GM12878 (cell line): ENCODE measurements at regions not wholly inside any gene's neighbourhood (a gene's known extent, or its start where the extent isn't known, plus 50 kb on each side); places are given as distances from the start of the nearest gene placed in this dataset.

Experiments
- ATAC-seq: fragments of 200-7000 bp; cut with Tn5 transposase; 3 replicates; pipeline ENCODE4 v1.9.1; 2020; ENCODE audit warnings: mild to moderate bottlenecking, moderate library complexity
- BruUV-seq: library from RNA; stranded (reverse); fragments of 400-500 nt; replicated peaks from 2 replicates; lab custom pipeline; 2021; lab: Mats Ljungman, UMichigan
- CTCF ChIA-PET: fragments of 300-600 bp; sonication (Branson Sonifier 250); formaldehyde crosslinking; extraction: SDS; loops from one replicate; lab custom pipeline; 2021; ENCODE audit warnings: inconsistent platforms; lab: Yijun Ruan, JAX
- POLR2A ChIA-PET: fragments of 350-600 bp; formaldehyde crosslinking; extraction: SDS; loops from one replicate; lab custom pipeline; 2021; ENCODE audit warnings: inconsistent platforms; lab: Charles Lee
- RAD21 ChIA-PET: fragments of 300-600 bp; sonication (Branson Sonifier 250); formaldehyde crosslinking; loops from one replicate; lab custom pipeline; 2023; ENCODE audit warnings: antibody characterized with exemption; ENCODE audit not compliant: unreplicated experiment; lab: Charles Lee
- SMC1A ChIA-PET: fragments of 300-600 bp; sonication (Branson Sonifier 250); formaldehyde crosslinking; loops from one replicate; lab custom pipeline; 2023; ENCODE audit not compliant: unreplicated experiment, uncharacterized antibody; lab: Charles Lee
- DNase-seq: peaks from one replicate; pipeline ENCODE4 v3.0.0-alpha.2; 2011; ENCODE audit warnings: low read depth, low spot score
- FAIRE-seq: peaks from 3 replicates; lab custom pipeline; 2011; peaks lifted over from hg19 to GRCh38; lab: Jason Lieb, UNC
- H2AFZ ChIP-seq: 2 replicates; pipeline ENCODE4 v1.6.0; 2011; ENCODE audit warnings: low read depth, low read length, control low read depth; ENCODE audit not compliant: control insufficient read depth
- H3K27ac ChIP-seq: 2 replicates; pipeline ENCODE4 v1.5.1; 2011; ENCODE audit warnings: control low read depth; ENCODE audit not compliant: control insufficient read depth, insufficient read depth
- H3K27me3 ChIP-seq, 2 experiments: replicated peaks in 1 of 2; 2 replicates each; pipeline versions ENCODE4 v1.6.0 to v1.6.1; 2011; ENCODE audit warnings: low read length in 1 of 2; ENCODE audit not compliant: control insufficient read depth in 2 of 2, insufficient read depth in 2 of 2
- H3K36me3 ChIP-seq, 2 experiments: 2 replicates each; pipeline ENCODE4 v1.5.1; 2011; ENCODE audit warnings: low read length in 1 of 2; ENCODE audit not compliant: control insufficient read depth in 2 of 2, insufficient read depth in 2 of 2
- H3K4me1 ChIP-seq: 2 replicates; pipeline ENCODE4 v1.6.1; 2011; ENCODE audit warnings: mild to moderate bottlenecking, low read length, moderate library complexity, mixed read lengths; ENCODE audit not compliant: control insufficient read depth, insufficient read depth
- H3K4me2 ChIP-seq: 2 replicates; pipeline ENCODE4 v1.6.0; 2011; ENCODE audit warnings: control low read depth; ENCODE audit not compliant: control insufficient read depth, insufficient read depth
- H3K4me3 ChIP-seq: fragments of 200-600 bp; sonication (generic); 2 replicates; pipeline ENCODE4 v1.5.1; 2016
- H3K79me2 ChIP-seq: 2 replicates; pipeline ENCODE4 v1.6.0; 2011; ENCODE audit warnings: low read length; ENCODE audit not compliant: control insufficient read depth, insufficient read depth
- H3K9ac ChIP-seq: 2 replicates; pipeline ENCODE4 v1.8.0; 2011; ENCODE audit warnings: low read length, control low read depth, mixed read lengths; ENCODE audit not compliant: control insufficient read depth, insufficient read depth
- H3K9me3 ChIP-seq: replicated peaks from 3 replicates; pipeline ENCODE4 v1.5.1; 2011; ENCODE audit warnings: mild to moderate bottlenecking, low read length; ENCODE audit not compliant: control insufficient read depth, insufficient read depth
- H4K20me1 ChIP-seq: 2 replicates; pipeline ENCODE4 v1.6.0; 2011; ENCODE audit not compliant: control insufficient read depth, insufficient read depth
- BACH1 ChIP-seq: fragments of 450-650 bp; IDR thresholded peaks from 2 replicates; pipeline ENCODE4 v1.6.1; 2017; ENCODE audit warnings: mild to moderate bottlenecking, borderline replicate concordance
- BCL11A ChIP-seq: IDR thresholded peaks from 2 replicates; pipeline ENCODE4 v1.6.1; 2011; ENCODE audit warnings: low read depth, low read length
- CHD2 ChIP-seq: IDR thresholded peaks from 2 replicates; pipeline ENCODE4 v1.6.1; 2011; ENCODE audit warnings: low read depth, low read length, improper control_type of control experiment, borderline replicate concordance
- IRF4 ChIP-seq: IDR thresholded peaks from 2 replicates; pipeline ENCODE4 v1.6.1; 2011; ENCODE audit warnings: low read depth, low read length
- MTA2 ChIP-seq: fragments of 450-650 bp; IDR thresholded peaks from 2 replicates; pipeline ENCODE4 v1.6.1; 2016; ENCODE audit warnings: low read depth, mild to moderate bottlenecking, moderate library complexity
- MTA3 ChIP-seq: IDR thresholded peaks from 2 replicates; pipeline ENCODE4 v1.6.1; 2012; ENCODE audit warnings: low read length, inconsistent platforms, borderline replicate concordance
- NFIC ChIP-seq: IDR thresholded peaks from 2 replicates; pipeline ENCODE4 v1.6.1; 2012; ENCODE audit warnings: low read depth, mild to moderate bottlenecking, inconsistent platforms, low read length, moderate library complexity
- PAX5 ChIP-seq: IDR thresholded peaks from 2 replicates; pipeline ENCODE4 v1.6.1; 2011; ENCODE audit warnings: low read depth, low read length, borderline replicate concordance
- SPI1 ChIP-seq: IDR thresholded peaks from 2 replicates; pipeline ENCODE4 v1.6.1; 2011; ENCODE audit warnings: low read depth, mild to moderate bottlenecking, low read length, moderate library complexity, borderline replicate concordance; ENCODE audit not compliant: insufficient read depth
- ZNF217 ChIP-seq: fragments of 450-650 bp; IDR thresholded peaks from 2 replicates; pipeline ENCODE4 v1.6.1; 2017; ENCODE audit warnings: antibody characterized with exemption, mild to moderate bottlenecking
- WGBS: methylation state at CpG from one replicate; pipeline ENCODE4 v1.1.6; 2016; ENCODE audit warnings: low lambda C conversion rate; ENCODE audit not compliant: insufficient replicate concordance, insufficient coverage; ENCODE audit errors: missing lambda C conversion rate; 5-methylcytosine and 5-hydroxymethylcytosine counted together
- in situ Hi-C: fragments of 300-500 bp; cut with MboI; formaldehyde crosslinking; loops from 9 replicates; pipeline ENCODE4 v1.14.3; 2018; ENCODE audit warnings: mixed read lengths
- intact Hi-C: fragments of 100-400 bp; cut with micrococcal nuclease; formaldehyde crosslinking; loops from one replicate; pipeline ENCODE4 v1.14.2; 2022; ENCODE audit not compliant: unreplicated experiment
- TF ChIP-seq, protein P1 (sequence below): fragments of 450-650 bp; formaldehyde crosslinking; IDR thresholded peaks from 2 replicates; pipeline ENCODE4 v1.4.0; 2022; ENCODE audit warnings: mild to moderate bottlenecking, moderate library complexity
- TF ChIP-seq, protein P2 (sequence below): IDR thresholded peaks from 2 replicates; pipeline ENCODE4 v1.6.1; 2012; ENCODE audit warnings: low read depth, low read length, improper control_type of control experiment
- TF ChIP-seq, protein P3 (sequence below): fragments of 450-650 bp; IDR thresholded peaks from 2 replicates; pipeline ENCODE4 v1.6.1; 2016; ENCODE audit warnings: mild to moderate bottlenecking

DNA sequence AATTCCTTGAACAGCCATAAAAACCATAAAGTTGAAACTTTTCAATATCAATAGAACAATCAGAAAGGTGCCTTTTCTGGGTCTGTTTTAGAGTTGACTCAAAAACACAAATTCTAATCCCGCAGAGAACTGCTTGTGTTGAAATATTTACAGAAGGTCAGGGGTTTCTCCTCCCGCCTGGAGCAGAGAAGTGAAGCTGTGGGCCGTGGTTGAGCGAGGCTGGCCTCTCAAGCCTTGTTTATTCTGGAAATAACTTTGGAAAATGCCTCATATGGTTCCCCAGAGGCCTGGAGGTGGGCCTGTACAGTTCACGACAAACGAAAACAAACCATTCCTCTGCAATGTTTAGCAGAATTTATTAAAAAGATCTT is 90.8 kb upstream of the ERRFI1 start:
- H3K9ac ChIP-seq = no peak overlapping the region
- H3K4me3 ChIP-seq = no peak overlapping the region
- no peak overlapping the region for H2AFZ ChIP-seq
- H4K20me1 ChIP-seq = no peaks in the 10 kb centered on the region
- H3K79me2 ChIP-seq = no peaks in the 10 kb centered on the region
- in situ Hi-C loops = no loop called here
- H3K36me3 ChIP-seq = no peaks in the 10 kb centered on the region
- no peaks in the 10 kb centered on the region for H3K27me3 ChIP-seq
- DNase-seq = no peak
- POLR2A ChIA-PET = no interaction called here
- no peak overlapping the region for H3K4me2 ChIP-seq
- RAD21 ChIA-PET = no interaction called here
- no peak for ATAC-seq
- FAIRE-seq = no peak
- no peaks in the 10 kb centered on the region for H3K9me3 ChIP-seq
- no peak overlapping the region for H3K27ac ChIP-seq
- peaks cover 10% of the 10 kb centered on the region for H3K4me1 ChIP-seq
- SMC1A ChIA-PET = no interaction called here
- TF ChIP-seq BACH1 = no peak
- TF ChIP-seq BCL11A = no peak
- TF ChIP-seq, all 136 proteins: peak for 0
- 59% methylated on average over 6 of the region's 6 CpGs for WGBS
- CTCF ChIA-PET = interaction anchor here (0.7 to 1.1 kb wide), 2 partner anchors 102 to 103 kb away, joined by 3 read pairs; no protein-coding TSS in a partner anchor
- intact Hi-C loops = no loop called here
- no TSS peak for BruUV-seq

DNA sequence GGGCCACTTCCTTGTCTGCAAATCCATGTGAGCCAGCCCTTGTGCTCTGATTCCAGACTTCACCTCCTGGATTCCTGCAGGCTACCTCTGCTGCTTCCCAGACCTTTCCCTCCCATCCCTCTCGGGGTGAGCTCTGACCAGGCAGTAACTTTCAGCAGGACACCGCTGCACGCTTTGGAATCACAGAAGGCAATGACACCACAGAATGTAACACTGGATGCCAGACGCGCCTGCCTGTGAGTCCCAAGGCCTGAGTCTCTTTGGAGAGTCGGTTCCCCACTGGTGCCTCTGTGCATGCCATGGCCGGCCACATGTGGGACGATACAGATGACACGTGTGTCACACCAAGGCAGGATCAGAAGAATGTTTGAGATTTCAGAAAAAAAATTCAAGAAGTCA is 89.7 kb upstream of the ERRFI1 start:
- 69% methylated on average over 9 of the region's 9 CpGs for WGBS
- intact Hi-C loops = no loop called here
- no peak for DNase-seq
- TF ChIP-seq IRF4 (no peak), PAX5 (no peak), CHD2 (no peak), MTA3 (no peak), NFIC (no peak), SPI1 (no peak), ZNF217 (no peak), MTA2 (no peak)
- TF ChIP-seq, protein P1, sequence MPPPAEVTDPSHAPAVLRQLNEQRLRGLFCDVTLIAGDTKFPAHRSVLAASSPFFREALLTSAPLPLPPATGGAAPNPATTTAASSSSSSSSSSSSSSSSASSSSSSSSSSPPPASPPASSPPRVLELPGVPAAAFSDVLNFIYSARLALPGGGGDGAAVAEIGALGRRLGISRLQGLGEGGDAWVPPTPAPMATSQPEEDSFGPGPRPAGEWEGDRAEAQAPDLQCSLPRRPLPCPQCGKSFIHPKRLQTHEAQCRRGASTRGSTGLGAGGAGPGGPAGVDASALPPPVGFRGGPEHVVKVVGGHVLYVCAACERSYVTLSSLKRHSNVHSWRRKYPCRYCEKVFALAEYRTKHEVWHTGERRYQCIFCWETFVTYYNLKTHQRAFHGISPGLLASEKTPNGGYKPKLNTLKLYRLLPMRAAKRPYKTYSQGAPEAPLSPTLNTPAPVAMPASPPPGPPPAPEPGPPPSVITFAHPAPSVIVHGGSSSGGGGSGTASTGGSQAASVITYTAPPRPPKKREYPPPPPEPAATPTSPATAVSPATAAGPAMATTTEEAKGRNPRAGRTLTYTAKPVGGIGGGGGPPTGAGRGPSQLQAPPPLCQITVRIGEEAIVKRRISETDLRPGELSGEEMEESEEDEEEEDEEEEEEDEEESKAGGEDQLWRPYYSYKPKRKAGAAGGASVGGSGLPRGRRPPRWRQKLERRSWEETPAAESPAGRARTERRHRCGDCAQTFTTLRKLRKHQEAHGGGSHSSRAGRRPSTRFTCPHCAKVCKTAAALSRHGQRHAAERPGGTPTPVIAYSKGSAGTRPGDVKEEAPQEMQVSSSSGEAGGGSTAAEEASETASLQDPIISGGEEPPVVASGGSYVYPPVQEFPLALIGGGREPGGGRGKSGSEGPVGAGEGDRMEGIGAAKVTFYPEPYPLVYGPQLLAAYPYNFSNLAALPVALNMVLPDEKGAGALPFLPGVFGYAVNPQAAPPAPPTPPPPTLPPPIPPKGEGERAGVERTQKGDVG = no peak
- TF ChIP-seq, protein P2, sequence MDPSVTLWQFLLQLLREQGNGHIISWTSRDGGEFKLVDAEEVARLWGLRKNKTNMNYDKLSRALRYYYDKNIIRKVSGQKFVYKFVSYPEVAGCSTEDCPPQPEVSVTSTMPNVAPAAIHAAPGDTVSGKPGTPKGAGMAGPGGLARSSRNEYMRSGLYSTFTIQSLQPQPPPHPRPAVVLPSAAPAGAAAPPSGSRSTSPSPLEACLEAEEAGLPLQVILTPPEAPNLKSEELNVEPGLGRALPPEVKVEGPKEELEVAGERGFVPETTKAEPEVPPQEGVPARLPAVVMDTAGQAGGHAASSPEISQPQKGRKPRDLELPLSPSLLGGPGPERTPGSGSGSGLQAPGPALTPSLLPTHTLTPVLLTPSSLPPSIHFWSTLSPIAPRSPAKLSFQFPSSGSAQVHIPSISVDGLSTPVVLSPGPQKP = no peak
- TF ChIP-seq, protein P3, sequence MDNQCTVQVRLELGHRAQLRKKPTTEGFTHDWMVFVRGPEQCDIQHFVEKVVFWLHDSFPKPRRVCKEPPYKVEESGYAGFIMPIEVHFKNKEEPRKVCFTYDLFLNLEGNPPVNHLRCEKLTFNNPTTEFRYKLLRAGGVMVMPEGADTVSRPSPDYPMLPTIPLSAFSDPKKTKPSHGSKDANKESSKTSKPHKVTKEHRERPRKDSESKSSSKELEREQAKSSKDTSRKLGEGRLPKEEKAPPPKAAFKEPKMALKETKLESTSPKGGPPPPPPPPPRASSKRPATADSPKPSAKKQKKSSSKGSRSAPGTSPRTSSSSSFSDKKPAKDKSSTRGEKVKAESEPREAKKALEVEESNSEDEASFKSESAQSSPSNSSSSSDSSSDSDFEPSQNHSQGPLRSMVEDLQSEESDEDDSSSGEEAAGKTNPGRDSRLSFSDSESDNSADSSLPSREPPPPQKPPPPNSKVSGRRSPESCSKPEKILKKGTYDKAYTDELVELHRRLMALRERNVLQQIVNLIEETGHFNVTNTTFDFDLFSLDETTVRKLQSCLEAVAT = no peak

More for the DNA sequence above, 89.7 kb upstream of the ERRFI1 start:
- Histone ChIP-seq H3K27ac (no peak overlapping the region), H3K9me3 (no peaks in the 10 kb centered on the region), H3K4me1 (peaks cover 2% of the 10 kb centered on the region), H4K20me1 (no peaks in the 10 kb centered on the region), H3K4me2 (no peak overlapping the region), H2AFZ (no peak overlapping the region), H3K79me2 (no peaks in the 10 kb centered on the region), H3K4me3 (no peak overlapping the region), H3K27me3 (no peaks in the 10 kb centered on the region), H3K36me3 (no peaks in the 10 kb centered on the region), H3K9ac (no peak overlapping the region)
- no TSS peak for BruUV-seq
- POLR2A ChIA-PET = no interaction called here
- FAIRE-seq (no peak), ATAC-seq (no peak)
- SMC1A ChIA-PET = no interaction called here
- RAD21 ChIA-PET = no interaction called here
- CTCF ChIA-PET = no interaction called here
- in situ Hi-C loops = no loop called here
